MV-4-11 (cell line): ENCODE measurements at regions not wholly inside any gene's neighbourhood (a gene's known extent, or its start where the extent isn't known, plus 50 kb on each side); places are given as distances from the start of the nearest gene placed in this dataset.

ENCODE experiments used
- DNase-seq: peaks from one replicate; lab custom pipeline; 2025; lab: John Stamatoyannopoulos, UW

DNA sequence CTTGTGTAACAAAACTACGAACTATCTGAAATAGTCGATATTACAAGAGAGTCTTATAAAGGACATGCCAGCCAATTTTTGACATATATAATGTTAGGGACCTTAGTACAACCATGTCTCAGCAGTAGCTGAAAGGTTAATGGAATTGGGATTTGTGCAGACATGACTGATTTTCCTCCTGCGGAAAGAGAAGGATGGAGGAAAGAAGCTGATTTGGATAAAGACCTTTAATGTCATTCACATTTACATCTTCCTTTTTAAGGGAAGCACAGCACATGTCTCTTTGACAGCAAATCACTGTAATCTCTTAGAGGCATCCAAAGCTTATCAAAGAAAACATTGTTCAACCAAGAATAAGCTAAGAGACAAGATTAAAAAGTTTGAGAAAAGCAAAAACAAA is 1976.2 kb upstream of the IGFBP7 start:
- no peak for DNase-seq

DNA sequence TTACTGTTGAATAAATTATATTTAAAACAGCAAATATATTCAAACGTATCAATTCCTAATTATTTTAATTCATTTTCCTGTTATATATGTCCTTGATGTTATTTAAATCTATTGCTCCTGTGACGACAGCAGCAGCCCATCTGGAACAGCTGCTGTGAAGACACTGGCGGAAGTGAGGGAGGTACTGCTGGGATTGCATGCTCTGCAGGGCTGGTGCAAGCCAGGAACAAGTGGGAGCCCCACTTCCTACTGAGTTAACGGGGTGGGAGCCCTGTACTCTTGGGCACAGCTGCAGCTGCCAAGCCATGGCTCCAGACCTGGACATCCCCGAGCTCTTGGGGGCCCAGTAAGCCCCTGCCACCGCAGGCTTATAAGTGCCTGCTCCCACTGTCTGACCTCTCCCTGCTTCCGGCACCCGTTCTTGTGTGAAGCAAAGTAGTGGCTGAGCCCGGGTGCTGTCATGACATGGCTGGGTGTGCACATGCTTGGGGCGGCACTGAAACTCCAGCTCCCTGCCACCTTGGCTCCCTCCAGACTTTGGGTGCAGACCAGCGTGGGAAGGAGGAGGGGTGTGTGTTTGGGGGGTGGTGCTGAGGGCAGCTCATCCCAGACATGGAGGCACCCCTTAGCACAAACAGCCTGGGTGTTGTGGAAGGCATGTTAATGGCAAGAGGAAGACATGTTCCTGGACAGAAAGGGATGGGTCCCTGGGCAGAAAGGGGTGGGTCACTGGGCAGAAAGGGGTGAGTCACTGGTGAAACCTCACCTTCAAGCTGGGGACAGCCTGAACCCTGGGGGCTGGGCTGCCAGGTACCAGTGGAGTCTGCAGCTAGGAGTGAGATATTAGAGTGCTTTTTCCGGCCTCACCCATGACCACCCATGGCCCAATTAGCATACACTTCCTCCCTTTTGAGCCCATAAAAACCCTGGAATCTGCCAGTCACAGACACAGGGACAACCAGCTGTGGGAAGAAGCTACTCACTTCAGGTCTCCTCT is 1981.3 kb upstream of the IGFBP7 start:
- DNase-seq: no peak

DNA sequence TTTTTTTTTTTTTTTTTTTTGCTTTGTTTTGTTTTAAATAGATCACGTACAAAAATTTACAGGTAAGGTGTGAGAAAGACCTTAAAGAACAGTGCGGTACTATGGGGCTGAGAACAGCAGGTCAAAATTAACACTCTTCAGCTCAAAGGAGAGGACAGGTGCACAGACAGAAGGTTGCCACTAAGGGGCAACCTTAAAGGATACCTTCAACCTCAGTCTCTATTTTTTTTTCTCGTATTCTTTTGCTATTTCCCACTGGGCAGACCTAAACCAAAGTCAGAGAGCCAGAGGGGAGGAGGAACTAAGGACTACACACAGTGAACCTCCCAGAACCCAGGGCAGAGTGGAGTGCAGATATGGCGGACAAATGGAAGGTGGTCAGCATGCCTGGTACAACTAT is 1984.3 kb upstream of the IGFBP7 start:
- DNase-seq: no peak

DNA sequence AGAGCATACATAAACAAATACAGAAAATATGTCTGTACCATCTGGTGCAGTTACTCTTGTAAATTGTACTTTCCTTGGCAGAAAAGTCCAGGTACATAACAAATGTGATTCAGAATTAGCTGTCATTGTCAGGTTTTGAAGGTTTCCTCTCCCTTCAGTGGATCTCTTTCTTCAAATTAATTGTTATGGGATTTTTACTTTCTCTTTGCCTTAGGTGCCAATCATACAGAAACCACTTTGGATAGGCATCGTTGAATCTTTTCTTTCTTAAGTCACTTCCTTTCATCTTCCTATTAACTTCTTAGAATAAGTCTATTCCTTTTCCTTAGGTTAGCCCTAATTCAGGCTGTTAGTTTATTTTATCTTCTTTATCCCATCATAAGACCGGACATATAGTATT is 1992.1 kb upstream of the IGFBP7 start:
- no peak for DNase-seq

DNA sequence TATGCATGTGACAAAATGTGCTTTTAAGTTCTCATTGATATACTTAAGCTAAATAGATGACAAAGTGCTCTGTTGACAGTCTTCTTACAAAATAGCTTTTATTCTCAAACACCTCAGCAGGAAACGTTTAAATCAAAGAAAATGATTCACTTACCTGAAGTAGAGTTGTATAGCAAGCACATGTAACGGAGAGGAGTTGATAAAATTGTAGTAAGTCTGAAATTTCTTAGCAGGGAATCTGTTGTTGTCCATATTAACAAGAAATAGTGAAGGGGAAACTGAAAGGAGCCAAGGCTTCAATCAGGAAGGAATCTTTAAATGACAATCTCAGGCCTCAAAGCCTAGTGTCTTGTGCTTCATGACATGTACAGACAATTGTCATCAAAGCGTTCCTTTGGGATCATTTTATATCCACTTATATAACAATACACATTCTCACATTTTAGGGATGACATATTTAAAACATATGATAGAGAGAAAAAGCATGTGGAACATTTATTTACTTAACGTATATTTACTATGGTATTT is 2010.2 kb upstream of the IGFBP7 start:
- DNase-seq: no peak

DNA sequence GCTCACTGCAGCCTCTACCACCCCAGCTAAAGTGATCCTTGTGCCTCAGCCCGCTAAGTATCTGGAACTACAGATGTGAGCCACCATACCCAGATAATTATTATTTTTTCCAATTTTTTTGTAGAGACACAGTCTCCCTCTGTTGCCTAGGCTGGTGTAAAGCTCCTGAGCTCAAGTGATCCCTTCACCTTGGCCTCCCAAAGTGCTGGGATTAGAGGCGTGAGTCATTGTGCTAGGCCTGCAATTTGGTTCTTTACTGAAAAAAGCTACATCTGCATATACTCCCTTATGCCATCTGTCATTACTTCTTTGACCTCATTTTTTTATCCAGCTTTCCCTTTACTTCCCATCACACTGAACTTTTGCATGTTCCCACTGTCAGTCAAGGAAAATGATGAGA is 2012.4 kb upstream of the IGFBP7 start:
- no peak for DNase-seq

DNA sequence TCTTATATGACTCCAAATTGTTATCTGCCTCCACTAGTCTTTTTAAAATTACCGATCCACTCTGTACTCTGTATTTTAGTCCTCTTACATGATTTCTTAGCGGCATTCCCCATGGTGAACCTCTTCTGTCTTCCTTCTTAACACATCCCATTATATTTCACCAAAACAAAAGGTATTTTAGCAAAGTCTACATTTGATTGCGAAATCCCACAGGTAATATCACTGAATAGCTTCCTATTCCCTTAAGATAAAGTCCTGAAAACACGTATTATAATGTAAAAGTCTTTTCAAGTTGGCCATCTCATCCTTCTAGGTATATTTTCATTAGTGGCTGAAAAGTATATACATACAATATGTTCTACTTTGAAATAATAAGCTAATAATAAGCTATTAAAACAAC is 2016.0 kb upstream of the IGFBP7 start:
- no peak for DNase-seq

DNA sequence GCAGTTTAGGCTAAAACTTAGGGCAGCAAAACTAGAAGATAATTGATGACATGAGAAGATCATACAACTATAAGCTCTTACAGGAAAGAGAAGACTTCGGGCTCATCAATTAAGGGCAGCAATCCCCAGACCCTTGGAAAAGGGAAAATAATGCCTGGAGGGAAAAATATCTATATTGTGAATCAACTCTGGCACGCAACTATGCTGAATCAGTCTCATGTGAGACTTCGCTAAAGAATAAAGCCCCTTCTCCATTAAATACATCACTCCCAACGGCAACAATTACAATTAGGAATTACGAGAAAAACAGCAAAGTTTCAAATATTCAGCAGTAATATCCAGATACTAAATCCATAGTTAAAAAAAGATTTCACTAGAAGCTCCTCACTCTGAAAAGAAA is 2016.8 kb upstream of the IGFBP7 start:
- DNase-seq: no peak

DNA sequence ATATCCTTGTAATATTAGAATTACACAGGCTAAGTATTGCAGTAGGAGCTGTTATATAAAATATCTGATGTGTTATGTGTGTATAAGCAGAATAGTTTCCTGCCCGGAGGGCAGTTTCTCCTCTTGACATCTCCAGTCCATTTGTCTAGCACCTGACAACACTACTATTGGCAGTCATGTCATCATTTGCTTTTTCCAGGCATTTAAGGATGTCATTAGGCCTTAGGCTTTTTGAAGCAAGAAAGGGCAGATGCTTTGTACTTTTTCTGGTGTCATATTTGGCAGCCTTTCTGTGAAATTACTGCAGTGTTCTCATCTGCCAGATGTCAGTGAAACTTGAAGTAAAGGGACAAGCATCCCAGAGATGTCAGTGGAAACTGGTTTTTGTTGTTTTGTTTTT is 2017.6 kb upstream of the IGFBP7 start:
- no peak for DNase-seq

DNA sequence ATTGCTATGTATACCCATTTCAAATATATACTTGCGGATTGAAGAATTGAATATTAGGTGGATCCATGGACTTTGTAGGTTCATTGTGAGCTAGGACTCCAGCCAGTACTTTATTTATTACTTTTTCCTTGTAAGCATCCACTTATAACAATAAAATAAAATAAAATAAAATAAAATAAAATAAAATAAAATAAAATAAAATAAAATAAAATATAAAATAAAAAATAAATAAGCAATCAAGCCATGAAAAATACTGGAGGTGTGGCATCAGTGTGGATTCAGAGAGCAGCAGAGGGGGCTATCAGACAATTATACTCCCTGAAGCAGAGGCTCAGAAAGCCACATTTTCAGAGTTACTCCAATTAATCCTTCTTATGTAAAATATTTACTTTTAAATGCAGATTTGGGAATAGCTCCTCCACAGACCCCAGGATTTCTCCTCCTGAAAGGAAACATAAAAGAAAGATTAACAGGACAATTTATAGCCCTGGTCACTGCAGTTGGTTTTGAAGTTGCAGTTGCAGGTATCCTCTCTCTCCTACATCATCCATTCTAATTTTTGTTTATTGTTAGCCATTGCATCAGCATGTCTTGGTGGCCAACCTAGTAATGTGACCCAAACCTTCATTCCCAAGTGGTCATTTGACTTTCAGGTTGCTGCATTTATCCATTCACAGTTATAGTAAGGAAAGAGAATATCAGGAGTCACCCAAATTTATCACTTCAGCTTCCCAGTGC is 2025.2 kb upstream of the IGFBP7 start:
- DNase-seq: no peak

DNA sequence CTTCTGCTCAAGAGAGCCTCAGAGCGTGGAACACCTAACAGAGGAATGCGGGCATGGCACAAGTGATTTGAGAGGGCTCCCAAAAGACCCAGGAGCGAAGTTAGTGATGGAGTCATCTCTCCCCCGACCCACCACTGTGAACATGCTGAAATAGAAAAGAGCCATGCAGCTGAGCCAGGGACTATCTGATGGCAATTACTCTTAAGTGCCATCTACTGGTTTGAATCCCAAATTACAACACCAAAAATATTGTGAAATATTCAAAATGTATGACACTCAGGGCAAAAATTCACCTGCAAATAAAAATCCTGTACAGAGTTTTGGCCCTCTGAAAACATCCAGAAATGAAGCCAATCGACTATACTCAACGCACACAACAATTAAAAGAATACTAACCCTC is 2038.9 kb upstream of the ADGRL3 start:
- no peak for DNase-seq

DNA sequence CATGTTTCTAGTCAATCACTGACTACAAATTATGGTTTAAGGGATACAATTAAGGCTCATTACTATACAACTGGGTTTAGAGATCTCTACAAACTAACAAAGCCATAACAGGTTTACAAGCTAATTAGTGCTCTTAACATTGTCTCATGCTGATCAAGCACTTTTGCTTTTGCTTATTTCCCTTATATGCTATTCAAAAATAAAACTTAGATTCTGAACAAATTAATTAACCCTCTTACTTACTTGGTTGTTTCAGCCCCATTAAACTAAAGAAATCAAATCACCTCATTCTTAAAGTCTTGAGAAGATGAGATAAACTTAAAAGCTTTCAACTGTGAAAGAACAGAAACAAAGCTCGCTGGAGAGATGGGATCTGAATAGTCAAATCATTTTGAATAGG is 2024.5 kb upstream of the ADGRL3 start:
- DNase-seq: no peak

DNA sequence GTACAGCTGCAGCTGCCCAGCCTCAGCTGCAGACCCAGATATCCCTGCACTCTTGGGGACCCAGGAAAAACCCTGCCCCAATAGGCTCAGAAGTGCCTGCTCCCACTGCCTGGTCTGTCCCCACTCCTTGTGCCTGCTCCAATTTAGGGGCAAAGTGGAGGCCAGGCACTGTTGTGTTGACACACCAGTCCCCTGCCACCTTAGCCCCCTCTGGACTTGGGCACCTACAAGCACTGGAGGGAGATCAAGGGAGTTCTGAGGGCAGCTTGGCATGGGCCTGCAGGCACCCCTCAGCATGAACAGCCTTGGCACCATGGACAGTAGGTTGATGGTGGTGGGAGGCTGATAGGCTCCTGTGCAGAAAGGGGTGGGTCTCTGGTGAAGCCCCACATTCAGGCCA is 2020.8 kb upstream of the ADGRL3 start:
- no peak for DNase-seq

DNA sequence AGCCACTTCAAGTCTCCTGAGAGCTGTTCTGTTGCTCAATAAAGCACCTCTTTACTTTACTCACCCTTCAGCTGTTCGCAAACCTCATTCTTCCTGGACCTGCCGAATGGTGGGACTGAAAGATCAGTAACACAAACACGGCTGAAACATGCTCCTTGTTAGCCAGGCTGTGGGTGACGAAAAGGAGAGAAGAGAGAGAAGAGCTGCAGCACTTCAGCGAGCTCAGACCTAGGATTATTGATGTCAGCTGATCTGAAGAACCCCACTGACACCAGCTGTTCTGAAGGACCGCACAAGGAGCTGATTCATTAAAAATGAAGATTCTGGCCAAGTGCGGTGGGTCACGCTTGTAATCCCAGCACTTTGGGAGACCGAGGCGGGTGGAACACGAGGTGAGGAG is 2020.0 kb upstream of the ADGRL3 start:
- no peak for DNase-seq

DNA sequence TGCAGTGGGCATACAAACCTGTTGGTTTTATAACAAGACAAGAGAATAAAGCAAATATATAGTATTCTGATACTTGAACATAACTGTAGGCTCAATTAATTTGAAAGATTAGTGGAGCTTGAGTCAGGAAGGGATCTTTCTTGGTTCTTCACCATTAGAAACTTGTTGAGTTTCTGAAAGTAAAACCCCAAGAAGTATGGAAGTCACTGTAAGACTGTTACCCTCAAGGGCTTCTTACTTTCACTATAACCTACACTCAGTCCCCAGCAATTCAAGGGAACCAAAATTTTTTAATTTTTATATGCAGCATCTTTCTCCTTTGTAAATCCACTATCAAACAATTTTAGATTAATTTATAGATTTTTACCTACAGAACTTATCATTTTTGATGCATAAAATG is 2019.2 kb upstream of the ADGRL3 start:
- DNase-seq: no peak

DNA sequence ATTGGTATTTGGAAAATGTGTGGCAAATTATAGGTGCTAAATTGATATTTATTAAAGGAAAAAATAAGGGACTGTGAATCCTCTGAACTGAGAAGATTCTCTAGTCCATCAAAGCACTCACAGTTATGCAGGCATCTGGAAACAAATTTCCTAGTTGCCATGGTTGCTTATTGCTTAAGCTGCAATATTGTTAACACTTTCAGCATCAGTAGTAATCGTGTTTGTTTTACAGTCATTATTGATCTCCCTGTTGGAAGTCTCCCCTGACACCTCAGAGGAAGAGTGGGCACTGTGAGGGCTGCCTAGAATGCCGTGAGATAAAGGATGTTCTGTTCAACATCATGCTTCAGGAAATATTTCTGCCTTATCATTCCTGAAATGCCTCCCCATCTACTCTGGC is 2004.3 kb upstream of the ADGRL3 start:
- no peak for DNase-seq

DNA sequence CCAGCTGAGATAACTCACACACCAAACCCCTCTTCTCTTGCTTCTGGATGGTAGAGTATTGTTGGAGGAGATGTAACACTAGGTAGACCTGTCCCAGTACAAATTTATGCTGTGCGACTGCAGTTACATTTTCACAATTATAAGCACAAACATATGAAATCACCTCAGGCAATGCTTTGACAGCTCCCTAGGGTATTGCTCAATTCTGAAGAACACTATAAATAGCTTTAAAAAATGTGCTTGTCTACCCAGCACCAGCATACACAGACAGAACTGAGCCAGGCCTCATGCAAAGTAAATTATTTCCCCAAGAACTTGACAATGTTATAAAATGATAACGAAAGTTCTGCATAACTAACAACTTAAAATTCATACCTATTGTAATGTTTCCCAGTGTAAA is 1999.1 kb upstream of the ADGRL3 start:
- peak; percentile 61 for DNase-seq

DNA sequence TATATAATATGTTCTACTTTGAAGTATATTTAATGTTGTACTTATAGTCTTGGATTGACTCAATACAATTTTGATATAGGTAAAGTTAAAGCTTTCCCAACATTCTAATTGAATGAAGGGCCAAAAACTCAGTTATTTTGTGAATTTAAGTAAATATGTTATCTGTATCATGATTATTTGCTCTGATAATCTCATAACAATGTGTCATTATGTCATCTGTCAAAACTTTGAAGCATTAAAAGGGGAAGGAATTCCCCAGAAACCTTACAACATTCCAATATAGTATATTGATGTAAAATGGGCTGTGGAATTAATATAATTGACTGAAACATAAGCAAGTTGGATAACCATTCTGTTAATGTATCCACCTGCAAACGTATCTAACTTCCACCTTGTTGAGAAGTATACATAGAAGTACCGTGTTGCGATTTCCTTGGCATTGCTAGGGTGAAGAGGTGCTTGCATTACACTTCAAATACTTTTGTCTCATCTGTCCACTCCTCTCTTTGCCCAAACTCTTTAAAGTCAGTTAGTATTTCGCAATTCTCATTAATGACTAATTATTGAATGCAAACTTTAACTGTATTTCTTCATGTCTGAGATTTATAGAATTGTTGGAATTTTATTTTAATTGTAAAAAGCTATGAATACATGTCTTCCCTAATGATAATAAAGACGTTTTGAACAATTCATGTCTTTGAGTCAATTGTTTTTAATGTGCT is 1982.1 kb upstream of the ADGRL3 start:
- DNase-seq: no peak

DNA sequence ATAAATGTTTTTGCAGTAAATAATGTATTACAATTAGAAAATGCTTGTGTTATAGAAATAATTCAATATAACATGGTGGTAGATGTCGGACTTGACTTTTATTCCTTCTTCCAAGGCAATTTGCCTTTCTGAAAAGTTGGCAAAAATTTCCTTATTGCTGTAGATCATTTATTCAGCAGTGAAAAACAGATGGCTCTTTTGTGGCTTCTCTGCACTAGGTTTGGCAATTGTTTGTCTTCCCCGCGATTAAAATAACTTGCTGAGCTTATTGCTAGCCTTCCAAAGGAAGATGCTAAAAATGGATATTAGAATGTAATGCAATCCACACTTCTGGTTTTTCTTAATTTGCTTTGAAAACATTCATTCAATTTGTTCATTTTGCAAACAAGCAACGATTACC is 1977.9 kb upstream of the ADGRL3 start:
- DNase-seq: no peak

DNA sequence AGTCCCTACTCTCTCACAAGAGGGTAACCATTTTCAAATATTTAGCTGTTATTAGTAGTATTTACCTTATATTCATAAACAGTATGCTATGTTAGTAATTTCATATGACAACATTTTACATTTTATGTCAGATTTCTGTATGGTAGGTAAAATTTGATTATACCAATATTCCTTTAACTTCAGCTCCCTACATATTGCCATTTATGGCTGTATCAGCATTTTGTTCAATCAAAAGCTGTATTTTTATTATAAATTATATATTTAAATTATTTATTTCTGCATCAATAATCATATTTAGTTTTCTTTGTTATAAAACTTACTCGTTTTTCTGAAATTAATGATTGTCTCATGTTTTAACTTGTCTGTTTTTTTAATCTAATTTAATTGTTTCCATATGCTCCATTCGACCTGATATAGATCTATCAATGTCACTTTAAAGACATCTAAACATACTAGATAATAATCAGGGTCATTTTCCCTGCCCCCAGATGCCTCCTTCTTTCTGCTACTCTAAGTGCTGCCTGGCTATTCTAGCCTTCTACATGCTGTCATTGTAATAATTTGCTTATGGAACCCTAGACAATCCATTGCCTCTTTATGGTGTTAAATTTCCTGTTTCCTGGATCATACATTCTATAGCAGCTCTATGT is 1976.7 kb upstream of the ADGRL3 start:
- no peak for DNase-seq

DNA sequence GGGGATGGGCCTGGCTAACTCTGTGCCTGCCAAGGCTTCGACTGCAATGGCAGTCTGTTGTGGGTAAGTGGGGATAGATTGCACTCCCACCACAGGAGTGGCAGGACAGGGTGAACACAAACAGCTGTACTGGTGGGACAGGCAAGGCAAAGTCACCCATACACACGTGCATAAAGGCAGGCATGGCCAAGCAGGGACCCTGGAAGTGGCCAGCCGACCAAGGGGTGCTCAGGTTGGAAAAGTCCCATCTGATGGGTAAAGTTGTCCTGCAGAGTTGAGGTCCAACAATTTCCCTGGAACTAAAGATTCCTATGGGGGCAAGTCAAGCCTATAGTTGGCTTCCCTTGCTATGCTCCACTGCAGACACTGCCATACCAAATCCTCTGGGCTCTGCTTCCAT is 1961.9 kb upstream of the ADGRL3 start:
- no peak for DNase-seq

DNA sequence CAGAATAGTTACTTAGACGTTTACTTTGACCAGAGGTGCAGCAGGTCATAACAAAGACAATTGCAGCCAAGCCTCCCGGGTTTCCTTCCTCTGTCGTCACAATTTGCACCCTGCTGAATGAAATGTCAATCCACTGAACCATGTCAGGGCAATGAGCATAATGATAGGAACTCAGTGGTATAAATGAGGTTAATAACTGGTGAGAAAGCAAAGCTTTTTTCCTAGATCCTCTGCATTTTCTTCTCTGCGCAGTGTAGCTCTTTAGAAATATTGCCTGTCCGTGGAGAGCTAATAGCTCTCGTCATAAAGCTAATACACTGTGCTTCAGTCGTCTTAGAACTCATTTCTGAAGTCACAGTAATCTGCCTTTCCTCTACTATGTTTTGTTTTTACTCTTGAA is 1960.1 kb upstream of the ADGRL3 start:
- no peak for DNase-seq
